ENCODE measurements at regions not wholly inside any gene's neighbourhood (a gene's known extent, or its start where the extent isn't known, plus 50 kb on each side); places are given as distances from the start of the nearest gene placed in this dataset.
"Not testable (repeated sequence)": the region's sequence is repeated elsewhere in the genome, so short reads cannot be mapped to it uniquely, and the experiment has no call there.

GRCh38 chr11:38577769-38578168 lies 1979.7 kb upstream of the RAG2 start:
- no peaks in the 10 kb centered on the region for H3K36me3 ChIP-seq (ENCODE audit: control insufficient read depth, insufficient read depth, low read length)
- no peaks in the 10 kb centered on the region for H3K4me1 ChIP-seq (ENCODE audit: control insufficient read depth, insufficient read depth, low read length)
- no peak overlapping the region for H3K4me3 ChIP-seq (ENCODE audit: insufficient read depth, low read depth, low read length)
- H3K9me3 ChIP-seq (ENCODE audit: control insufficient read depth, low read length), result peaks cover 3% of the 10 kb centered on the region
- no peak overlapping the region for H3K27ac ChIP-seq (ENCODE audit: insufficient read depth, low read depth, low read length, poor library complexity, severe bottlenecking)
- H3K27me3 ChIP-seq (ENCODE audit: control insufficient read depth, insufficient read depth, low read length, poor library complexity, severe bottlenecking), result no peaks in the 10 kb centered on the region

- no peaks in the 10 kb centered on the region for H3K36me3 ChIP-seq (ENCODE audit: control insufficient read depth, insufficient read depth, low read length)
- WGBS, 2 experiments, result 92 to 93% methylated on average over 3 of the region's 3 CpGs
- no peaks in the 10 kb centered on the region for H3K27me3 ChIP-seq (ENCODE audit: control insufficient read depth, insufficient read depth, low read length, poor library complexity, severe bottlenecking)
- no peaks in the 10 kb centered on the region for H3K9me3 ChIP-seq (ENCODE audit: control insufficient read depth, low read length)
- H3K27ac ChIP-seq (ENCODE audit: insufficient read depth, low read depth, low read length, poor library complexity, severe bottlenecking), result no peak overlapping the region
- H3K4me3 ChIP-seq (ENCODE audit: insufficient read depth, low read depth, low read length), result no peak overlapping the region
- no peaks in the 10 kb centered on the region for H3K4me1 ChIP-seq (ENCODE audit: control insufficient read depth, insufficient read depth, low read length)
Observed at GRCh38 chr11:38562562-38562961, 1964.5 kb upstream of the RAG2 start.

DNA sequence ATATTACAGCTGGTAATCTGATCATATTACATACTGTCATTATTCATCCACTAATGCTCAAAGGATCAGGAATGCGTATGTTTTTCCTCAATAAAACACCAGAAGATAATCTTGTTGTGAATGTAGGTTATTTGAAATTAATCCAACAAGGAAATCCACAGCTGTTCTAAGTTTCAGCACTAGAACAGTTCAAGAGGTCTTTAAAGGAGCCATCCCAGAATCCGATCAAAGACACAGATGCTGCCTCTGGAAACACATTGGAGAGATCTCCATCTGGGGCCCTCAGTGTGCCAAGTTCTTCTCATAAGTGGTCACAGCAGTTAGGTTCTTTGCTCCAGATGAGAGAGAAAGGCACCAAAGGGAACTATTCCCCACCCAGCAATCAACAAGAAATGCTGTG lies 1955.1 kb upstream of the RAG2 start:
- 89 to 95% methylated on average over 1 of the region's 2 CpGs for WGBS, 2 experiments
- Histone ChIP-seq H3K36me3 (ENCODE audit: control insufficient read depth, insufficient read depth, low read length) (no peaks in the 10 kb centered on the region), H3K4me1 (ENCODE audit: control insufficient read depth, insufficient read depth, low read length) (no peaks in the 10 kb centered on the region), H3K27ac (ENCODE audit: insufficient read depth, low read depth, low read length, poor library complexity, severe bottlenecking) (no peak overlapping the region), H3K4me3 (ENCODE audit: insufficient read depth, low read depth, low read length) (no peak overlapping the region), H3K27me3 (ENCODE audit: control insufficient read depth, insufficient read depth, low read length, poor library complexity, severe bottlenecking) (no peaks in the 10 kb centered on the region), H3K9me3 (ENCODE audit: control insufficient read depth, low read length) (no peaks in the 10 kb centered on the region)

DNA sequence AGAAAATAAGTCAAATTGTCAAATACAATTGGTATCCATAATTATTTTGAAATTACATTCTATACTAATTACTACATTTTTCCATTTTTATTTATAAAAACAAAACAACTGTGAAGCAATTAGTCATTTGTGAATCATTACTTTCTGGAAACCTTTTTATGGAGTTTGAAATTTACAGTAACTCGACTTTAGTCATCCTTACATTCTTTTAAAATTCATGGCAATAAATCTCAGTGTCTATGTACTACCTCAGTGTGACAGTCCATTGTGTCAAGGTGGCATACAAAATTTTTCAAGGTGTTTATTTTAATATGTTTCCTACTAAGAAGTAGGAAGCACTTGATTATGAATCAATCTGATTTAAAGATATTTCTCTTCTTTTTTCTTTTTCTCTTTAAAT lies 1949.4 kb upstream of the RAG2 start:
- WGBS, 2 experiments, result 73 to 86% methylated on average over 1 of the region's 1 CpG
- Histone ChIP-seq H3K27ac (ENCODE audit: insufficient read depth, low read depth, low read length, poor library complexity, severe bottlenecking) (no peak overlapping the region), H3K36me3 (ENCODE audit: control insufficient read depth, insufficient read depth, low read length) (no peaks in the 10 kb centered on the region), H3K27me3 (ENCODE audit: control insufficient read depth, insufficient read depth, low read length, poor library complexity, severe bottlenecking) (no peaks in the 10 kb centered on the region), H3K9me3 (ENCODE audit: control insufficient read depth, low read length) (no peaks in the 10 kb centered on the region), H3K4me3 (ENCODE audit: insufficient read depth, low read depth, low read length) (no peak overlapping the region), H3K4me1 (ENCODE audit: control insufficient read depth, insufficient read depth, low read length) (no peaks in the 10 kb centered on the region)

DNA sequence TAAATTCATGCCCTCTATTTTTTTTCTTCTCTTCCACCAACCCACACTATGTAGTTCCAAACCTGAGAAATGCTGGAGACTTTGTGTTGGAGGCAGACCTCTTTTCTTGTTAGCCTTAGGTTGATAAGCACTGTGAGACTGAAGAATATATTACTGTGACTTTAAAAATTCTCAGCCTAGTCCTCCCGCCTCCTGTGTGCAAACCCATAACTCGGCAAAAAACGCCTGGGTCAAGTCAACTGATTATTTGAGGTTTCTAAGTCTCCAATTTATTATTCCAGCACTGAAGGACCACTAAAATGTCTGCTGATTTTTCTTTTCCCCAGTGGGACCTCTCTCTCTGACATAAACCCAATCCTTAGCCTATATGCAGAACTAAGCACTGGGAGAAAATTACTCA lies 1946.0 kb upstream of the RAG2 start:
- WGBS, 2 experiments, result 85 to 89% methylated on average over 3 of the region's 3 CpGs
- H3K9me3 ChIP-seq (ENCODE audit: control insufficient read depth, low read length), result no peaks in the 10 kb centered on the region
- H3K27ac ChIP-seq (ENCODE audit: insufficient read depth, low read depth, low read length, poor library complexity, severe bottlenecking), result no peak overlapping the region
- no peaks in the 10 kb centered on the region for H3K4me1 ChIP-seq (ENCODE audit: control insufficient read depth, insufficient read depth, low read length)
- no peaks in the 10 kb centered on the region for H3K27me3 ChIP-seq (ENCODE audit: control insufficient read depth, insufficient read depth, low read length, poor library complexity, severe bottlenecking)
- H3K4me3 ChIP-seq (ENCODE audit: insufficient read depth, low read depth, low read length), result no peak overlapping the region
- no peaks in the 10 kb centered on the region for H3K36me3 ChIP-seq (ENCODE audit: control insufficient read depth, insufficient read depth, low read length)

DNA sequence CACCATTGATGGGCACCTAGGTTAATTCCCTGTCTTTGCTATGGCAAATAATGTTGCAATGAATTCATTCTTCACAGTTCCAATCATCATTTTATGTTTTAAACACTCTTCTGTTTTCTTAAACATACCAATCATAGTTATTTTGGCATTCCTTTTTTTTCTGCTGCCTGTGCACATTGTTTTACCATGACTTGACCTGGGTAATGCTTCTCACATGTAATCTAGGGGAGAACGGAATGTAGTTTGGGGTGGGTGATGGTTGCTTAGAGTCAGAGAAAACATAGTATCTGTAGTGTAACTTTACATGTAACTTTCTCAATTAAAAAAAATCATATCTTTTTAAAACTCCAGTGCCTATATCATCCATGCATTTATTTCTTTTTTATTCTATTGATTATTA lies 1945.3 kb upstream of the RAG2 start:
- 83% methylated on average over 1 of the region's 1 CpG; no CpG with 5 or more reads in 1 of the 2 experiments for WGBS, 2 experiments
- Histone ChIP-seq H3K27me3 (ENCODE audit: control insufficient read depth, insufficient read depth, low read length, poor library complexity, severe bottlenecking) (no peaks in the 10 kb centered on the region), H3K9me3 (ENCODE audit: control insufficient read depth, low read length) (no peaks in the 10 kb centered on the region), H3K4me3 (ENCODE audit: insufficient read depth, low read depth, low read length) (no peak overlapping the region), H3K27ac (ENCODE audit: insufficient read depth, low read depth, low read length, poor library complexity, severe bottlenecking) (no peak overlapping the region), H3K36me3 (ENCODE audit: control insufficient read depth, insufficient read depth, low read length) (no peaks in the 10 kb centered on the region), H3K4me1 (ENCODE audit: control insufficient read depth, insufficient read depth, low read length) (no peaks in the 10 kb centered on the region)

DNA sequence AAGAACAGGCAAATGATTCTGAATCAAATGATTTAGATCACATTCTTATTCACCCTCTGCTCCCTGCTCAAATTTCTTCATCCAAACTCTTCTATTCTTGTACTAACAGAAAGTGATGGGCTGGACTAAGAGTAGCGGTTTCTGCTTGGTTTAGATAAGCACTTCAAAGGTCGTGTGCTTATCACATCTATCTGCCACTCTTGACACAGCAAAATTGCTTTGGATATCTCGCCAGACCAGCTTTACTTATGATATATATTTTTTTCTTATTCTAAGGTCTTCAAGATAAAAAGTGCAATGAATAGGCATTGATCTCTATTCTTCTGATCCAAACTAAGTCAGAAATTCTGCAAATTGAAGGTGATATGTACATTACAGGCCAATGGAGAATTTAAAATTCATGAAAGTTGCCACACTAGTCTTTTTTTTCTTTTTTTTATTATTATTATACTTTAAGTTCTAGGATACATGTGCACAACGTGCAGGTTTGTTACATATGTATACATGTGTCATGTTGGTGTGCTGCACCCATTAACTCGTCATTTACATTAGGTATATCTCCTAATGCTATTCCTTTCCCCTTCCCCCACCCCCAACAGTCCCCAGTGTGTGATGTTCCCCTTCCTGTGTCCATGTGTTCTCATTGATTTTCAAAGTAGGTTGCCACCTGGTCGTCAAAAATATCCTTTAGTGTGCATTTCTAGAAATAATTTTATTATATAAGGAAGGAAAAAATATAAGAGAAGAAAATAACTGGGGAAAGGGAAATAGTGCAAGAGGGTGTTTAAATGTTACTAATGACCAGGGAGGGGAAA lies 1941.0 kb upstream of the RAG2 start:
- Histone ChIP-seq H3K27ac (ENCODE audit: insufficient read depth, low read depth, low read length, poor library complexity, severe bottlenecking) (no peak overlapping the region), H3K36me3 (ENCODE audit: control insufficient read depth, insufficient read depth, low read length) (no peaks in the 10 kb centered on the region), H3K4me3 (ENCODE audit: insufficient read depth, low read depth, low read length) (no peak overlapping the region), H3K27me3 (ENCODE audit: control insufficient read depth, insufficient read depth, low read length, poor library complexity, severe bottlenecking) (no peaks in the 10 kb centered on the region), H3K9me3 (ENCODE audit: control insufficient read depth, low read length) (no peaks in the 10 kb centered on the region), H3K4me1 (ENCODE audit: control insufficient read depth, insufficient read depth, low read length) (no peaks in the 10 kb centered on the region)
- 89 to 93% methylated on average over 3 to 4 of the region's 6 CpGs for WGBS, 2 experiments

GRCh38 chr11:38530226-38530625 lies 1932.2 kb upstream of the RAG2 start:
- H3K4me1 ChIP-seq (ENCODE audit: control insufficient read depth, insufficient read depth, low read length), result no peaks in the 10 kb centered on the region
- no peak overlapping the region for H3K27ac ChIP-seq (ENCODE audit: insufficient read depth, low read depth, low read length, poor library complexity, severe bottlenecking)
- H3K36me3 ChIP-seq (ENCODE audit: control insufficient read depth, insufficient read depth, low read length), result no peaks in the 10 kb centered on the region
- H3K27me3 ChIP-seq (ENCODE audit: control insufficient read depth, insufficient read depth, low read length, poor library complexity, severe bottlenecking), result no peaks in the 10 kb centered on the region
- no peak overlapping the region for H3K4me3 ChIP-seq (ENCODE audit: insufficient read depth, low read depth, low read length)
- 93 to 96% methylated on average over 2 of the region's 2 CpGs for WGBS, 2 experiments
- no peaks in the 10 kb centered on the region for H3K9me3 ChIP-seq (ENCODE audit: control insufficient read depth, low read length)

DNA sequence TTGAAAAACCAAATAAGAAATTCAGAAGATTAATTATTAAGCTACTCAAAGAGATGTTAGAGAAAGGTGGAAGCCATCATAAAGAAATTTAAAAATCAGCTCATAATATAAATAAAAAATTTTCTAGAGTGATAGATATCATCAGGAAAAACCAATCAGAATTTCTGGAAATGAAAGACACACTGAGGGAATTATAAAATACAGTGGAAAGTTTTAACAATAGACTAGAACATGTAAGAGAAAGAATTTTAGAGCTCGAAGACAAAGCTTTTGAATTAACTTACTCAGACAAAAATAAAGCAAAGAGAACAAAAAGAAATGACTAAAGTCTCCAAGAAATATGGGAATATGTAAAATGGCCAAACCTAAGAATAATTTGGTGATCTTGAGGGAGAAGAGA lies 1926.9 kb upstream of the RAG2 start:
- H3K9me3 ChIP-seq (ENCODE audit: control insufficient read depth, low read length), result no peaks in the 10 kb centered on the region
- no peaks in the 10 kb centered on the region for H3K27me3 ChIP-seq (ENCODE audit: control insufficient read depth, insufficient read depth, low read length, poor library complexity, severe bottlenecking)
- H3K36me3 ChIP-seq (ENCODE audit: control insufficient read depth, insufficient read depth, low read length), result no peaks in the 10 kb centered on the region
- no peak overlapping the region for H3K4me3 ChIP-seq (ENCODE audit: insufficient read depth, low read depth, low read length)
- no peak overlapping the region for H3K27ac ChIP-seq (ENCODE audit: insufficient read depth, low read depth, low read length, poor library complexity, severe bottlenecking)
- no peaks in the 10 kb centered on the region for H3K4me1 ChIP-seq (ENCODE audit: control insufficient read depth, insufficient read depth, low read length)
- WGBS, 2 experiments, result 100% methylated on average over 1 of the region's 1 CpG; no CpG with 5 or more reads in 1 of the 2 experiments

GRCh38 chr11:38517991-38518390 lies 1920.0 kb upstream of the RAG2 start:
- Histone ChIP-seq H3K27me3 (ENCODE audit: control insufficient read depth, insufficient read depth, low read length, poor library complexity, severe bottlenecking) (no peaks in the 10 kb centered on the region), H3K4me1 (ENCODE audit: control insufficient read depth, insufficient read depth, low read length) (no peaks in the 10 kb centered on the region), H3K4me3 (ENCODE audit: insufficient read depth, low read depth, low read length) (no peak overlapping the region), H3K36me3 (ENCODE audit: control insufficient read depth, insufficient read depth, low read length) (no peaks in the 10 kb centered on the region), H3K9me3 (ENCODE audit: control insufficient read depth, low read length) (no peaks in the 10 kb centered on the region), H3K27ac (ENCODE audit: insufficient read depth, low read depth, low read length, poor library complexity, severe bottlenecking) (no peak overlapping the region)
- WGBS, 2 experiments, result 94% methylated on average over 5 of the region's 5 CpGs

DNA sequence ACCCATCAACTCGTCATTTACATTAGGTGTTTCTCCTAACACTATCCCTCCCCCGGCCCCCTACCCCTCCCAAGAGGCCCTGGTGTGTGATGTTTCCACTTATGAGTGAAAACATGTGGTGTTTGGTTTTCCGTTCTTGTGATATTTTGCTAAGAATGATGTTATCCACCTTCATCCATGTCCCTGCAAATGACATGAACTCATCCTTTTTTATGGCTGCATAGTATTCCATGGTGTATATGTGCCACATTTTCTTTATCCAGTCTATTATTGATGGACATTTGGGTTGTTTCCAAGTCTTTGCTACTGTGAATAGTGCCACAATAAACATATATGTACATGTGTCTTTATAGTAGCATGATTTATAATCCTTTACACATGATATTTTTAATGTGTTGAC lies 1914.8 kb upstream of the RAG2 start:
- WGBS, 2 experiments, result 71 to 95% methylated on average over 1 to 3 of the region's 3 CpGs
- H3K36me3 ChIP-seq (ENCODE audit: control insufficient read depth, insufficient read depth, low read length); H3K4me1 ChIP-seq (ENCODE audit: control insufficient read depth, insufficient read depth, low read length); H3K27me3 ChIP-seq (ENCODE audit: control insufficient read depth, insufficient read depth, low read length, poor library complexity, severe bottlenecking); H3K4me3 ChIP-seq (ENCODE audit: insufficient read depth, low read depth, low read length); H3K9me3 ChIP-seq (ENCODE audit: control insufficient read depth, low read length); H3K27ac ChIP-seq (ENCODE audit: insufficient read depth, low read depth, low read length, poor library complexity, severe bottlenecking): not testable (repeated sequence)
